ENCODE measurements at regions not wholly inside any gene's neighbourhood (a gene's known extent, or its start where the extent isn't known, plus 50 kb on each side); places are given as distances from the start of the nearest gene placed in this dataset.

- H3K27me3 ChIP-seq (ENCODE audit: control insufficient read depth, insufficient read depth, low read length), result no peaks in the 10 kb centered on the region
- no peaks in the 10 kb centered on the region for H3K4me1 ChIP-seq (ENCODE audit: control insufficient read depth in 2 of 3, insufficient read depth in 2 of 3, low read depth in 1 of 3, low read length in 3 of 3)
- no peak overlapping the region for H3K4me3 ChIP-seq (ENCODE audit: low read length in 3 of 3)
- H3K36me3 ChIP-seq (ENCODE audit: control insufficient read depth in 2 of 3, insufficient read depth in 3 of 3, low read length in 3 of 3), result no peaks in the 10 kb centered on the region
- no peak for DNase-seq
- H3K27ac ChIP-seq (ENCODE audit: low read depth in 2 of 2, low read length in 2 of 2), result no peak overlapping the region
- intact Hi-C loops (cut with DNase I), result no loop called here
- H3K9me3 ChIP-seq (ENCODE audit: control insufficient read depth in 2 of 3, insufficient read depth in 1 of 3, low read length in 3 of 3), result no peaks in the 10 kb centered on the region
- no peak for TF ChIP-seq CTCF (IDR thresholded peaks at IDR 0.05; ENCODE audit: borderline replicate concordance, extremely low read depth, insufficient read depth)
- no peak for FAIRE-seq
- no peak overlapping the region for H3K9ac ChIP-seq (ENCODE audit: low read length in 3 of 3)
Measured at GRCh38 chr4:35966566-35966965, 277.7 kb downstream of the ARAP2 start.

GRCh38 chr4:35970366-35970960 is 273.9 kb downstream of the ARAP2 start:
- Histone ChIP-seq H3K9me3 (ENCODE audit: control insufficient read depth in 2 of 3, insufficient read depth in 1 of 3, low read length in 3 of 3) (no peaks in the 10 kb centered on the region), H3K4me3 (ENCODE audit: low read length in 3 of 3) (no peak overlapping the region), H3K36me3 (ENCODE audit: control insufficient read depth in 2 of 3, insufficient read depth in 3 of 3, low read length in 3 of 3) (no peaks in the 10 kb centered on the region), H3K27me3 (ENCODE audit: control insufficient read depth, insufficient read depth, low read length) (no peaks in the 10 kb centered on the region), H3K4me1 (ENCODE audit: control insufficient read depth in 2 of 3, insufficient read depth in 2 of 3, low read depth in 1 of 3, low read length in 3 of 3) (no peaks in the 10 kb centered on the region), H3K27ac (ENCODE audit: low read depth in 2 of 2, low read length in 2 of 2) (no peak overlapping the region), H3K9ac (ENCODE audit: low read length in 3 of 3) (no peak overlapping the region)
- TF ChIP-seq CTCF (IDR thresholded peaks at IDR 0.05; ENCODE audit: borderline replicate concordance, extremely low read depth, insufficient read depth), result no peak
- DNase-seq (no peak), FAIRE-seq (no peak)
- intact Hi-C loops (cut with DNase I), result no loop called here

GRCh38 chr4:35972814-35973213 is 271.5 kb downstream of the ARAP2 start:
- intact Hi-C loops (cut with DNase I), result no loop called here
- no peak for TF ChIP-seq CTCF (IDR thresholded peaks at IDR 0.05; ENCODE audit: borderline replicate concordance, extremely low read depth, insufficient read depth)
- FAIRE-seq (no peak), DNase-seq (no peak)
- Histone ChIP-seq H3K36me3 (ENCODE audit: control insufficient read depth in 2 of 3, insufficient read depth in 3 of 3, low read length in 3 of 3) (no peaks in the 10 kb centered on the region), H3K27me3 (ENCODE audit: control insufficient read depth, insufficient read depth, low read length) (no peaks in the 10 kb centered on the region), H3K4me3 (ENCODE audit: low read length in 3 of 3) (no peak overlapping the region), H3K27ac (ENCODE audit: low read depth in 2 of 2, low read length in 2 of 2) (no peak overlapping the region), H3K4me1 (ENCODE audit: control insufficient read depth in 2 of 3, insufficient read depth in 2 of 3, low read depth in 1 of 3, low read length in 3 of 3) (no peaks in the 10 kb centered on the region), H3K9me3 (ENCODE audit: control insufficient read depth in 2 of 3, insufficient read depth in 1 of 3, low read length in 3 of 3) (no peaks in the 10 kb centered on the region), H3K9ac (ENCODE audit: low read length in 3 of 3) (no peak overlapping the region)

All from kidney (tissue), 13 donors.